SK-N-MC (cell line): ENCODE measurements at regions not wholly inside any gene's neighbourhood (a gene's known extent, or its start where the extent isn't known, plus 50 kb on each side); places are given as distances from the start of the nearest gene placed in this dataset.

Source experiments
- EZH2 ChIP-seq: fragments of 200-600 bp; sonication (generic); IDR thresholded peaks from one replicate; pipeline ENCODE4 v1.6.1; 2017; ENCODE audit warnings: antibody characterized with exemption
- POLR2AphosphoS5 ChIP-seq: IDR thresholded peaks from 2 replicates; pipeline ENCODE4 v1.6.1; 2012; ENCODE audit warnings: mild to moderate bottlenecking, low read depth, low read length, borderline replicate concordance

DNA sequence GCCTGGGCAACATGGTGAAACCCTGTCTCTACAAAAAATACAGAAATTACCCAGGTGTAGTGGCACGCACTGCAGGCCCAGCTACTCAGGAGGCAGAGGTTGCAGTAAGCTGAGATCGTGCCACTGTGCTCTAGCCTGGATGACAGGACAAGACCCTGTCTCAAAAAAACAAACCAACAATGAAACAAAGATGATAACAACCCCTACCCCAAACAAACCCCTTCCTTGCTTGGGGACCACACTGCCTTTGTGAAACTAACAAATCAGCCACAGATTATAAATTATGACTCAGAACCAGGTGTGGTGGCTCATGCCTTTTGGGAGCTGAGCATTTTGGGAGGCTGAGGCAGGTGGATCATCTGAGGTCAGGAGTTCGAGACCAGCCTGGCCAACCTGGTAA lies 75.3 kb upstream of the RPH3AL start:
- no peak for TF ChIP-seq POLR2AphosphoS5
- no peak for TF ChIP-seq EZH2
